ENCODE measurements at regions not wholly inside any gene's neighbourhood (a gene's known extent, or its start where the extent isn't known, plus 50 kb on each side); places are given as distances from the start of the nearest gene placed in this dataset.

- TF ChIP-seq CTCF (IDR thresholded peaks at IDR 0.05) (no peak), POLR2A (IDR thresholded peaks at IDR 0.05) (no peak)
Measured at GRCh38 chr1:214187121-214187900, 93.6 kb upstream of the SMYD2 start.

Data from body of pancreas (tissue), 4 donors.